ENCODE measurements at regions not wholly inside any gene's neighbourhood (a gene's known extent, or its start where the extent isn't known, plus 50 kb on each side); places are given as distances from the start of the nearest gene placed in this dataset.

DNA sequence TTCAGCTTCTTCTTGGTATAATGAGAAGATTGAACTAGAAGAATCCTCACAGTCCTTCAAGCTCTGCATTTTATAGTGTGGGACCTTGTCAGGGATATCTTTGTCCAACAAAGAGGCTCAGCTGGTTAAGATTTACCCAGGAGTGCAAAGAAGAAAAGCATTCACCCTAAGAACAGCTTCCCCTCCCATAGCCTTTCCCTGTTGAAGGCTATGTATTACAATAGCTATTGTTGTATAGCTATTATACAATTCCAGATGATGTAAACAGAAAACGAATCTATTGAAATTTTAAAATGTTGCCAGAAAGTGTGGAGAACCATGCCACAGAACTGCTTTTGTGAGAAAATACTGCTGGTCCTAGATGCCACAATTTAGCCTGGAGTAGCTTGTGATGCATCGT, 85.5 kb upstream of the CNKSR3 start:
- H3K4me2 ChIP-seq (ENCODE audit: low read depth, low read length, poor library complexity, severe bottlenecking) = no peak overlapping the region
- no peak overlapping the region for H3K4me3 ChIP-seq (ENCODE audit: insufficient read depth, low read length, poor library complexity, severe bottlenecking)
- H3K27ac ChIP-seq (ENCODE audit: low read depth, low read length) = no peak overlapping the region
- H3K9ac ChIP-seq (ENCODE audit: low read length) = no peak overlapping the region
- no peak overlapping the region for H2AFZ ChIP-seq (ENCODE audit: low read depth, low read length, severe bottlenecking)
- TF ChIP-seq, protein P1, sequence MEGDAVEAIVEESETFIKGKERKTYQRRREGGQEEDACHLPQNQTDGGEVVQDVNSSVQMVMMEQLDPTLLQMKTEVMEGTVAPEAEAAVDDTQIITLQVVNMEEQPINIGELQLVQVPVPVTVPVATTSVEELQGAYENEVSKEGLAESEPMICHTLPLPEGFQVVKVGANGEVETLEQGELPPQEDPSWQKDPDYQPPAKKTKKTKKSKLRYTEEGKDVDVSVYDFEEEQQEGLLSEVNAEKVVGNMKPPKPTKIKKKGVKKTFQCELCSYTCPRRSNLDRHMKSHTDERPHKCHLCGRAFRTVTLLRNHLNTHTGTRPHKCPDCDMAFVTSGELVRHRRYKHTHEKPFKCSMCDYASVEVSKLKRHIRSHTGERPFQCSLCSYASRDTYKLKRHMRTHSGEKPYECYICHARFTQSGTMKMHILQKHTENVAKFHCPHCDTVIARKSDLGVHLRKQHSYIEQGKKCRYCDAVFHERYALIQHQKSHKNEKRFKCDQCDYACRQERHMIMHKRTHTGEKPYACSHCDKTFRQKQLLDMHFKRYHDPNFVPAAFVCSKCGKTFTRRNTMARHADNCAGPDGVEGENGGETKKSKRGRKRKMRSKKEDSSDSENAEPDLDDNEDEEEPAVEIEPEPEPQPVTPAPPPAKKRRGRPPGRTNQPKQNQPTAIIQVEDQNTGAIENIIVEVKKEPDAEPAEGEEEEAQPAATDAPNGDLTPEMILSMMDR (IDR thresholded peaks at IDR 0.05; ENCODE audit: insufficient read depth, low read length, poor library complexity, severe bottlenecking) = no peak
- no peak for TF ChIP-seq EZH2phosphoT487 (conservative IDR thresholded peaks at IDR 0.05; ENCODE audit: low read length)
- no peaks in the 10 kb centered on the region for H3K79me2 ChIP-seq (ENCODE audit: insufficient read depth, low read length)
- H3K36me3 ChIP-seq (ENCODE audit: low read length) = no peaks in the 10 kb centered on the region
- H3K9me2 ChIP-seq (replicated peaks; ENCODE audit: insufficient read depth, low read length) = no peaks in the 10 kb centered on the region; the same call in 1 of the 2 replicates
- no peaks in the 10 kb centered on the region for H3F3A ChIP-seq (ENCODE audit: insufficient read depth)
- H4K20me1 ChIP-seq (ENCODE audit: low read depth, low read length) = no peaks in the 10 kb centered on the region
- no peaks in the 10 kb centered on the region for H3K9me3 ChIP-seq (ENCODE audit: insufficient read depth, low read length)
- no peaks in the 10 kb centered on the region for H3K27me3 ChIP-seq (ENCODE audit: low read length)

DNA sequence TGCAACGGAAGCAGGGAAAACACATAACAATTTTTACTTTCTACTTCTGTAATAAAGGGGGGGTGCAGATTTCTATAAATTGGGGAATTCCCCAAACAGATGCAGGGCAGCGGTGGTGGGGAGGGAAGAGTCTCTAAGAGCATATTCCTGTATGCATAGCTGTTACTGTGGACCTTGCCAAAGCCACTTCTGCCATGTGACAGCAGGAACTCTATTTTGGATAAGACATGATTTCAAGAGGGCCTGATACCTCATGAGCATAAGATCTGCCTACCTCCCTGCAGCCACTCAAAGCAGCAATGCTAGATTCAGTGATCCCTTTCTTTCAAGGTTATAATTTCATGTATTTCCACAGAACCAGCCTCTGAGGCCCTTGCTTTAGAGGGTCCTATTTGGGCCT, 86.2 kb upstream of the CNKSR3 start:
- Histone ChIP-seq H3K9ac (ENCODE audit: low read length) (no peak overlapping the region), H3K79me2 (ENCODE audit: insufficient read depth, low read length) (no peaks in the 10 kb centered on the region), H2AFZ (ENCODE audit: low read depth, low read length, severe bottlenecking) (no peak overlapping the region), H3K4me2 (ENCODE audit: low read depth, low read length, poor library complexity, severe bottlenecking) (no peak overlapping the region), H3K27ac (ENCODE audit: low read depth, low read length) (no peak overlapping the region), H3F3A (ENCODE audit: insufficient read depth) (no peaks in the 10 kb centered on the region), H3K4me3 (ENCODE audit: insufficient read depth, low read length, poor library complexity, severe bottlenecking) (no peak overlapping the region), H3K27me3 (ENCODE audit: low read length) (no peaks in the 10 kb centered on the region), H4K20me1 (ENCODE audit: low read depth, low read length) (no peaks in the 10 kb centered on the region), H3K9me2 (replicated peaks; ENCODE audit: insufficient read depth, low read length) (no peaks in the 10 kb centered on the region; the same call in 1 of the 2 replicates), H3K9me3 (ENCODE audit: insufficient read depth, low read length) (no peaks in the 10 kb centered on the region), H3K36me3 (ENCODE audit: low read length) (no peaks in the 10 kb centered on the region)
- TF ChIP-seq EZH2phosphoT487 (conservative IDR thresholded peaks at IDR 0.05; ENCODE audit: low read length) = no peak
- TF ChIP-seq, protein P1 (IDR thresholded peaks at IDR 0.05; ENCODE audit: insufficient read depth, low read length, poor library complexity, severe bottlenecking) = no peak

DNA sequence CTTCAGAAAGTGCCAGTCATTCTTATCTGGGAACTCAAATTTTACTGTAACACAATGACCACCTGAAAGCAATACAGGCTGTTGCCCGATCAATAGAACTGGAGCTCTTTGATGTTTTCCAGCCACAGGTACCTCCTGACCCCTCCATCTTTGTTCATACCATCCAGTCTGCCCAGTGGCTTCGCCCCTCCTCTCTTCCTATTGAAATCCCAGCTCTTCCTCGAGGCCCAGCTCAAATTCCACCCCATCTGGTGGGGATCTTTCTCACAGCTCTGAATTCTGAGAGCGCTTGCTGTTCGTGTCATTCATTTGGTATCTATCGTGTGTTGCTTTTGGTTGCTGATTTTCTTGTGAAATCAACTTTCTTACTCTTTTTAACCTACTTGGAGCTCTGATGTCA, 87.9 kb upstream of the CNKSR3 start:
- no peaks in the 10 kb centered on the region for H4K20me1 ChIP-seq (ENCODE audit: low read depth, low read length)
- H3K27me3 ChIP-seq (ENCODE audit: low read length) = no peaks in the 10 kb centered on the region
- H3K27ac ChIP-seq (ENCODE audit: low read depth, low read length) = no peak overlapping the region
- TF ChIP-seq, protein P1 (IDR thresholded peaks at IDR 0.05; ENCODE audit: insufficient read depth, low read length, poor library complexity, severe bottlenecking) = no peak
- TF ChIP-seq EZH2phosphoT487 (conservative IDR thresholded peaks at IDR 0.05; ENCODE audit: low read length) = no peak
- no peaks in the 10 kb centered on the region for H3K79me2 ChIP-seq (ENCODE audit: insufficient read depth, low read length)
- H3F3A ChIP-seq (ENCODE audit: insufficient read depth) = no peaks in the 10 kb centered on the region
- H3K9me2 ChIP-seq (replicated peaks; ENCODE audit: insufficient read depth, low read length) = no peaks in the 10 kb centered on the region; the same call in 1 of the 2 replicates
- no peak overlapping the region for H3K4me2 ChIP-seq (ENCODE audit: low read depth, low read length, poor library complexity, severe bottlenecking)
- H3K36me3 ChIP-seq (ENCODE audit: low read length) = no peaks in the 10 kb centered on the region
- no peak overlapping the region for H3K4me3 ChIP-seq (ENCODE audit: insufficient read depth, low read length, poor library complexity, severe bottlenecking)
- no peak overlapping the region for H2AFZ ChIP-seq (ENCODE audit: low read depth, low read length, severe bottlenecking)
- no peak overlapping the region for H3K9ac ChIP-seq (ENCODE audit: low read length)
- no peaks in the 10 kb centered on the region for H3K9me3 ChIP-seq (ENCODE audit: insufficient read depth, low read length)
